SK-N-SH (cell line): ENCODE measurements at regions not wholly inside any gene's neighbourhood (a gene's known extent, or its start where the extent isn't known, plus 50 kb on each side); places are given as distances from the start of the nearest gene placed in this dataset.
A peak's percentile ranks its signal among the peaks of the same experiment; 100 is the strongest.

ENCODE experiments used
- CTCF ChIA-PET: fragments of 300-600, 350-600 bp; formaldehyde crosslinking; extraction: SDS; loops from one replicate; lab custom pipeline; 2021; lab: Yijun Ruan, JAX
- POLR2A ChIA-PET: fragments of 350-600 bp; sonication (Branson Sonifier 250); formaldehyde crosslinking; extraction: SDS; loops from one replicate; lab custom pipeline; 2020; ENCODE audit warnings: antibody characterized with exemption, inconsistent platforms; lab: Yijun Ruan, JAX
- DNase-seq: peaks from one replicate; pipeline ENCODE4 v3.0.0; 2012
- H2AFZ ChIP-seq: fragments of 200-600 bp; sonication (generic); 2 replicates; pipeline ENCODE4 v1.8.1; 2016; ENCODE audit warnings: antibody characterized with exemption, mild to moderate bottlenecking, low read depth
- H3F3A ChIP-seq: fragments of 200-600 bp; sonication (generic); replicated peaks from 2 replicates; pipeline ENCODE3; 2016; ENCODE audit warnings: antibody characterized with exemption, mild to moderate bottlenecking; ENCODE audit not compliant: insufficient read depth
- H3K27ac ChIP-seq, 2 experiments: fragments of 200-500 bp in 1 of 2; fragments of 200-600 bp in 1 of 2; sonication (Bioruptor generic) in 1 of 2; sonication (generic), shearing (Covaris generic) in 1 of 2; 2 replicates each; pipeline versions ENCODE4 v1.5.1 to v1.6.1; 2014 to 2016; ENCODE audit warnings: low read depth in 2 of 2, inconsistent platforms in 1 of 2, low read length in 1 of 2, mild to moderate bottlenecking in 1 of 2, mixed read lengths in 1 of 2
- H3K27me3 ChIP-seq: fragments of 200-600 bp; sonication (generic), shearing (Covaris generic); 2 replicates; pipeline ENCODE4 v1.6.1; 2016; ENCODE audit warnings: mixed run types; ENCODE audit not compliant: insufficient read depth
- H3K36me3 ChIP-seq, 2 experiments: fragments of 200-500 bp in 1 of 2; fragments of 200-600 bp in 1 of 2; sonication (Bioruptor generic) in 1 of 2; sonication (generic) in 1 of 2; replicated peaks in 1 of 2; 2 replicates each; pipeline versions ENCODE3 to v1.5.1; 2014 to 2016; ENCODE audit warnings: low read length in 1 of 2, mild to moderate bottlenecking in 1 of 2; ENCODE audit not compliant: insufficient read depth in 2 of 2, control insufficient read depth in 1 of 2
- H3K4me1 ChIP-seq, 2 experiments: fragments of 200-500 bp in 1 of 2; fragments of 200-600 bp in 1 of 2; sonication (Bioruptor generic) in 1 of 2; sonication (generic), shearing (Covaris generic) in 1 of 2; 2 replicates each; pipeline versions ENCODE4 v1.5.1 to v1.6.1; 2014 to 2016; ENCODE audit warnings: low read depth in 1 of 2, low read length in 1 of 2, mixed run types in 1 of 2; ENCODE audit not compliant: insufficient read depth in 2 of 2, control insufficient read depth in 1 of 2
- H3K4me2 ChIP-seq: fragments of 200-600 bp; sonication (generic), shearing (Covaris generic); 2 replicates; pipeline ENCODE4 v1.6.1; 2017; ENCODE audit warnings: mixed run types
- H3K4me3 ChIP-seq, 2 experiments: fragments of 200-500 bp in 1 of 2; fragments of 200-600 bp in 1 of 2; sonication (Bioruptor generic) in 1 of 2; sonication (generic), shearing (Covaris generic) in 1 of 2; 2 replicates each; pipeline versions ENCODE4 v1.5.1 to v1.8.1; 2014 to 2016; ENCODE audit warnings: low read depth in 2 of 2, inconsistent platforms in 1 of 2, low read length in 1 of 2, mild to moderate bottlenecking in 1 of 2, mixed read lengths in 1 of 2, moderate library complexity in 1 of 2
- H3K79me2 ChIP-seq: fragments of 200-600 bp; sonication (generic); 2 replicates; pipeline ENCODE4 v1.8.1; 2017; ENCODE audit warnings: mild to moderate bottlenecking; ENCODE audit not compliant: insufficient read depth
- H3K9ac ChIP-seq: fragments of 200-600 bp; sonication (generic); 2 replicates; pipeline ENCODE4 v1.6.1; 2017; ENCODE audit warnings: mixed run types
- H3K9me2 ChIP-seq: fragments of 200-600 bp; sonication (generic); 2 replicates; pipeline ENCODE4 v1.6.1; 2017; ENCODE audit warnings: mixed run types
- H3K9me3 ChIP-seq: fragments of 200-600 bp; sonication (generic); 2 replicates; pipeline ENCODE4 v1.6.1; 2017; ENCODE audit warnings: mixed run types, mild to moderate bottlenecking, moderate library complexity
- H4K20me1 ChIP-seq: fragments of 200-600 bp; sonication (generic); 2 replicates; pipeline ENCODE4 v1.6.1; 2017; ENCODE audit warnings: mild to moderate bottlenecking, mixed run types; ENCODE audit not compliant: insufficient read depth
- CHD2 ChIP-seq: fragments of 150-350 bp; IDR thresholded peaks from 2 replicates; pipeline ENCODE4 v1.6.1; 2018; ENCODE audit warnings: low read length; ENCODE audit not compliant: partially characterized antibody
- CTCF ChIP-seq: fragments of 200-600 bp; sonication (generic); IDR thresholded peaks from 2 replicates; pipeline ENCODE4 v1.6.1; 2017; ENCODE audit warnings: antibody characterized with exemption, mild to moderate bottlenecking, moderate library complexity
- EZH2phosphoT487 ChIP-seq: fragments of 200-600 bp; sonication (generic); IDR thresholded peaks from 2 replicates; pipeline ENCODE4 v1.6.1; 2017; ENCODE audit warnings: low read depth, mixed run types, mild to moderate bottlenecking, antibody characterized with exemption, moderate library complexity, borderline replicate concordance
- MEF2A ChIP-seq: IDR thresholded peaks from 2 replicates; pipeline ENCODE4 v1.4.0; 2012; ENCODE audit warnings: low read depth, borderline replicate concordance
- MXI1 ChIP-seq: IDR thresholded peaks from 2 replicates; pipeline ENCODE4 v1.6.1; 2012; ENCODE audit warnings: mild to moderate bottlenecking, low read depth, low read length, improper control_type of control experiment
- NFIC ChIP-seq: IDR thresholded peaks from 2 replicates; pipeline ENCODE4 v1.4.0; 2012; ENCODE audit warnings: borderline replicate concordance
- YY1 ChIP-seq: IDR thresholded peaks from 2 replicates; pipeline ENCODE4 v1.4.0; 2012; ENCODE audit warnings: low read depth, mild to moderate bottlenecking
- WGBS: methylation state at CpG from one replicate; pipeline ENCODE4 v1.1.6; 2017; ENCODE audit warnings: low lambda C conversion rate; 5-methylcytosine and 5-hydroxymethylcytosine counted together
- TF ChIP-seq, protein P1 (sequence below): fragments of 150-350 bp; IDR thresholded peaks from 2 replicates; pipeline ENCODE4 v1.6.1; 2016; ENCODE audit warnings: mild to moderate bottlenecking, low read depth, low read length
- TF ChIP-seq, protein P2 (sequence below): IDR thresholded peaks from 2 replicates; pipeline ENCODE4; 2012

DNA sequence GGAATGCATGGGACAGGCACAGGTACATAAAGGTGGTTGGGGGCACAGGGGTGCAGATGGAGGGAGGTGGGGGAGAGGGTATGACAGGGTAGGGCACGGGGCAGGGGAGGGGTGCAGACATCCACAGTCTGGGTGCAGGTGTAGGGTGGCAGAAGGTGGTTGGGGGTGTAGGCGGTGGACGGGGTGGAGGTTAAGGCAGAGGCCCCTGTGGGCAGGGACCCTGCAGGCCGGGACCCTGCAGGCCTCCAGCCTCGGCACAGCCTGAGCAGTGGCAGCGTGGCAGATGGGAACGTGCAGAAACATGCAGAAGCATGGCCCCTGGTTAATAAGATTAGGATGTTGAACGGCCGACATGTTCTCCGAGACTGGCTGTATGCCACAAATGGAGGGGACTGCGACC, 115.2 kb downstream of the RBFOX3 start:
- 54% methylated on average over 11 of the region's 11 CpGs for WGBS
- H3K9ac ChIP-seq, result no peak overlapping the region
- H2AFZ ChIP-seq, result no peak overlapping the region
- no peaks in the 10 kb centered on the region for H3F3A ChIP-seq
- H3K27ac ChIP-seq, result no peak overlapping the region
- CTCF ChIA-PET, result no interaction called here
- peaks cover 0 to 6% of the 10 kb centered on the region in 2 experiments; a peak in 1 of 4 replicates for H3K4me1 ChIP-seq
- no peaks in the 10 kb centered on the region for H4K20me1 ChIP-seq
- no peak overlapping the region for H3K4me2 ChIP-seq
- DNase-seq, result peak; percentile 68
- no peaks in the 10 kb centered on the region for H3K9me3 ChIP-seq
- TF ChIP-seq NFIC (no peak), MXI1 (no peak), CHD2 (no peak), YY1 (no peak), EZH2phosphoT487 (no peak)
- TF ChIP-seq, protein P1, sequence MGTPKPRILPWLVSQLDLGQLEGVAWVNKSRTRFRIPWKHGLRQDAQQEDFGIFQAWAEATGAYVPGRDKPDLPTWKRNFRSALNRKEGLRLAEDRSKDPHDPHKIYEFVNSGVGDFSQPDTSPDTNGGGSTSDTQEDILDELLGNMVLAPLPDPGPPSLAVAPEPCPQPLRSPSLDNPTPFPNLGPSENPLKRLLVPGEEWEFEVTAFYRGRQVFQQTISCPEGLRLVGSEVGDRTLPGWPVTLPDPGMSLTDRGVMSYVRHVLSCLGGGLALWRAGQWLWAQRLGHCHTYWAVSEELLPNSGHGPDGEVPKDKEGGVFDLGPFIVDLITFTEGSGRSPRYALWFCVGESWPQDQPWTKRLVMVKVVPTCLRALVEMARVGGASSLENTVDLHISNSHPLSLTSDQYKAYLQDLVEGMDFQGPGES, result no peak
- no peaks in the 10 kb centered on the region for H3K36me3 ChIP-seq
- POLR2A ChIA-PET, result no interaction called here
- no peaks in the 10 kb centered on the region for H3K79me2 ChIP-seq
- no peak overlapping the region for H3K4me3 ChIP-seq
- no peaks in the 10 kb centered on the region for H3K9me2 ChIP-seq
- H3K27me3 ChIP-seq, result no peaks in the 10 kb centered on the region

- Histone ChIP-seq H3K9ac (no peak overlapping the region), H3K27me3 (no peaks in the 10 kb centered on the region), H3K4me2 (no peak overlapping the region), H3K79me2 (no peaks in the 10 kb centered on the region)
- 47% methylated on average over 2 of the region's 3 CpGs for WGBS
- POLR2A ChIA-PET, result no interaction called here
- TF ChIP-seq MEF2A, result no peak
- TF ChIP-seq CTCF, result no peak
- TF ChIP-seq, protein P2, sequence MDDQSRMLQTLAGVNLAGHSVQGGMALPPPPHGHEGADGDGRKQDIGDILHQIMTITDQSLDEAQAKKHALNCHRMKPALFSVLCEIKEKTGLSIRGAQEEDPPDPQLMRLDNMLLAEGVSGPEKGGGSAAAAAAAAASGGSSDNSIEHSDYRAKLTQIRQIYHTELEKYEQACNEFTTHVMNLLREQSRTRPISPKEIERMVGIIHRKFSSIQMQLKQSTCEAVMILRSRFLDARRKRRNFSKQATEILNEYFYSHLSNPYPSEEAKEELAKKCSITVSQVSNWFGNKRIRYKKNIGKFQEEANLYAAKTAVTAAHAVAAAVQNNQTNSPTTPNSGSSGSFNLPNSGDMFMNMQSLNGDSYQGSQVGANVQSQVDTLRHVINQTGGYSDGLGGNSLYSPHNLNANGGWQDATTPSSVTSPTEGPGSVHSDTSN, result no peak
- TF ChIP-seq, all 33 proteins: peak for 0
- H3K9me3 ChIP-seq, result no peaks in the 10 kb centered on the region
- no peaks in the 10 kb centered on the region for H3F3A ChIP-seq
- no peak overlapping the region for H2AFZ ChIP-seq
- no peak overlapping the region for H3K27ac ChIP-seq
- DNase-seq, result no peak
- no peaks in the 10 kb centered on the region for H3K9me2 ChIP-seq
- H4K20me1 ChIP-seq, result no peaks in the 10 kb centered on the region
- peaks cover 0 to 5% of the 10 kb centered on the region in 2 experiments; a peak in 1 of 4 replicates for H3K4me1 ChIP-seq
- H3K4me3 ChIP-seq, result no peak overlapping the region
- CTCF ChIA-PET, result interaction anchor here (2.4 kb wide), 1 partner anchor 90 kb away, joined by 12 read pairs; no protein-coding TSS in a partner anchor
- H3K36me3 ChIP-seq, result no peaks in the 10 kb centered on the region
Measured at GRCh38 chr17:79491006-79491405, 119.8 kb downstream of the RBFOX3 start.
